Stimulated activated CD4-positive, alpha-beta T cell treated with anti-CD3 and anti-CD28 coated beads, Interleukin-12 subunit alpha, Interleukin-12 subunit beta, amount 100 ng/mL, for 4 hours (primary cell): ENCODE measurements at regions not wholly inside any gene's neighbourhood (a gene's known extent, or its start where the extent isn't known, plus 50 kb on each side); places are given as distances from the start of the nearest gene placed in this dataset.
"Not testable (repeated sequence)": the region's sequence is repeated elsewhere in the genome, so short reads cannot be mapped to it uniquely, and the experiment has no call there.

Source experiments
- DNase-seq: peaks from one replicate; pipeline ENCODE4 v3.0.0-alpha.2; 2020

DNA sequence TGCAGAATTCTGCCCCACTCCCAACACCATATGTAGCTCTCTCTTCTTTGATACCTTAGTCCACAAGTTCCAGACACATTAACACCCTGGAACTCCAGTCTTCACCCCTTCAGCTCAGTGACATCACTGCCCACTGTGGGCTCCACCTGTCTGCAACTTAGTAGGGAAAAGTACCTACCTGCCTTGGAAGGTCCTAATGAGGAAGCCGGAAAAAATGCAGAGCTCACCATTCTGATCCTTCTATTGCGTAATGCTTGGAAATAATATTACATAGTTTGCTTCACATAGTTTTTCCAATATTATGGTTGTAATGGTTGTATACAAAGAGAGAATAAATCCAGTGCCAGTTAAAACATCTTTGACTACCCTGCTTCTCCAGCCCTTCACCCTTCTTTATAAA, 738.4 kb downstream of the RNF144A start:
- no peak for DNase-seq

DNA sequence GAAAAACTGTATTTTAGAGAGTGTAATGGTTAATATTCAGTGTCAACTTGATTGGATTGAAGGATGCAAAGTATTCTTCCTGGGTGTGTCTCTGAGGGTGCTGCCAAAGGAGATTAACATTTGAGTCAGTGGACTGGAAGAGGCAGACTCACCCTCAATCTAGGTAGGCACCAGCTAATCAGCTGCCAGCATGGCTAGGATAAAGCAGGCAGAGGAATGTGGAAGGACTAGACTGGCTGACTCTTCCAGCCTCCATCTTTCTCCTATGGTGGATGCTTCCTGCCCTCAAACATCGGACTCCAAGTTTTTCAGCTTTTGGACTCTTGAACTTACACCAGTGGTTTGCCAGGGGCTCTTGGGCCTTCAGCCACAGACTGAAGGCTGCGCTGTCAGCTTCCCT, 740.3 kb downstream of the RNF144A start:
- not testable (repeated sequence) for DNase-seq

DNA sequence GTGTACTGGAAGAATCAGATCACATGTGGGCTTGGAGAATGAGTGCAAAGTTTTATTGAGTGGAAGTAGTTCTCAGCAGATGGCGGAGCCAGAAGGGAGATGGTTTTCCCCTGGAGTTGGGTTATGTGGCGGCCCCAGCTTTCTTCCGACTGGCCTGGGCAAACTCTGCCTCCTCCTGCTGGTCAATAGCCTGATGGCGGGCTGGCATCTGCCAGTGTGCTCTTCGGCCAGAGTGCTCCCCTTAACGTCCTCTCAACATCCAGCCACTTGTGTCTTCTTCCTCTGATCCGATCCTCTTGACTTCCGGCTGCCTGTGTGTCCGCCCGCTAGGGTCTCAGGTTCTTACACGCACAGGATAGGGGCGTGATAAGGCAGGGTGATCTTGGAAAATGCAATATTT, 741.3 kb downstream of the RNF144A start:
- no peak for DNase-seq

DNA sequence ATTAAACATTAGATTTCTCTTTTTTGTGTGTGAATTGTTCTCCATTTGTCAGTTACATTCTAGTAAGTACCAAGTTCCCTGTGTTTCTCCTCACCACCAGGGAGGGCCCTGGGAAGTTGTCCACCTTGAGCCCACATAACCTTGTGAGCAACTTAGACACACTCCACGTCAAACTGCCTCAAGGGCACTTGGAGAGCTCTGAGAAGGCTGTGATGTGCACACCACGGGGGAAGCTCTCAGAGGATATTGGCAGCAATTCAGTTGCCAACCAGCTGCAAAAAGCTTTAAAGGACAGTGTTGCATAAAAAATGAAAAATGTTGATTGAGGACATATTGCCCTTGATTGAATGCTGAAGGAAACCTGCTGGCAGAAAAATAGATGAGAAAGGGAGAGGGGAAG, 743.6 kb downstream of the RNF144A start:
- DNase-seq: no peak

DNA sequence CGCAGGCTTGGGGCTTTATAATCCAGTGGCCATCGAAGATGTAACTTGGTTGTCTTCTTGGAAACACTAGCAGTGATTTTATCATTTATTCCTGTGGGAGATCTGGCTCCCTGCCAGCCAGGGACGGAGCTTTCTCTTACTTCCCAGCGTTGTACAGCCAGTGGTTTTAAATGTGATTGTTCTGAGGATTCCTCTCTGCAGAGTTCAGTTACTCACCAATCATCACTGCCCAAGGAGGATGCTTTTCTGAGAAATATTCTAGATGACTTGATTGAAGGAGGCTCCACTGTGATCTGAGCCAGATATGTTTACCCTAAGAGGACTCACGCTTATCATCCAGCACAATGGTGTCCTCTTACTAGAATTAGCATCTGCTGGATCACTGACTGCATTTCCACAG, 744.3 kb downstream of the RNF144A start:
- no peak for DNase-seq

DNA sequence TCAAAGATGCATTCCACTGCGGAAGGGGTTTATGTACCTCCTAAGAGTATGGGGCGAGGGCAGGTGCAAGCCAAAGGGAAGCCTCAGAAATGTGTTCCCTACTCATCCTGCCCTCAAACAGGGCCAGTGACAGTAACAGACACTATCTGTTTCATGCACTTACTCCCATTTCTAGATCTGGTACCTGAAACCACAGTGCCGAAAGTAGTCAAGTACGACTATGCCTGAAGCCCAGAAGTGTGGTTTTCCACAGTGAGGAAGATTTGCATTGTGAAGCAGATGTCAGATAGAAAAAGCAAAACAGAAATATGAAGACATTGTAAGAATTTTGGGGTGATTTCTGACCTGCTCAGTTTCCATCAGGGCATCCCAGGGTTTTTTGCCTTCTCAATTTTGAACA, 748.7 kb downstream of the RNF144A start:
- no peak for DNase-seq

DNA sequence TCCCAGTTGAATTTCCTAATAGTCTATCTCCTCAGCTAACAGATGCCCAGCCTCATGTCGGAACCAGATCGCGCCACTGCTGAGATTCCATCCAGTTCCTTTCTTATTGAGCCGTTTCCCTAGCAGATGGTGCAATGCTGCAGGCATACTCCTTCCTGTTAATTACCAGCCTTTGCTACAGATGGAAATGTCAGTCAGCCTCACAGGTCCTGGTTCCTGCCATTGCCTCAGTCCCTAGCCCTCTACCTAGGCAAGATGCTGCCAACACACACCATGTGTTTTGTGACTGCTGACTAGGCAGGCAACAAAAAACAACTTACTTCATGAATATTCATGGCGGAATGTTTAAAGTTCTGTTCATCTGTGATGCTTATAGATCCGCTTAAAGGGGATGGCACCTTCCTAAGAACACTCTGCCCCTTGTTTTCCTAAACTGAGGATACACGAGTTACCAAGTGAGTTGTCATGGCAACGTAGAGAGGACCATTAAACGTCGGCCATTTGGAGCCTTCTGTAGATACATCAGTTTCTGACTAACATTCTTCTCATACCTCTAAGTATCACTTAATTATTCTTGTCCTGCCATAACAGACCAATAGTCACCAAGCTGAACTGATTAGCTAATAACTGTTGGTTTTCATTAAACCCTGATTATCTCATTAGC, 749.5 kb downstream of the RNF144A start:
- DNase-seq: no peak

DNA sequence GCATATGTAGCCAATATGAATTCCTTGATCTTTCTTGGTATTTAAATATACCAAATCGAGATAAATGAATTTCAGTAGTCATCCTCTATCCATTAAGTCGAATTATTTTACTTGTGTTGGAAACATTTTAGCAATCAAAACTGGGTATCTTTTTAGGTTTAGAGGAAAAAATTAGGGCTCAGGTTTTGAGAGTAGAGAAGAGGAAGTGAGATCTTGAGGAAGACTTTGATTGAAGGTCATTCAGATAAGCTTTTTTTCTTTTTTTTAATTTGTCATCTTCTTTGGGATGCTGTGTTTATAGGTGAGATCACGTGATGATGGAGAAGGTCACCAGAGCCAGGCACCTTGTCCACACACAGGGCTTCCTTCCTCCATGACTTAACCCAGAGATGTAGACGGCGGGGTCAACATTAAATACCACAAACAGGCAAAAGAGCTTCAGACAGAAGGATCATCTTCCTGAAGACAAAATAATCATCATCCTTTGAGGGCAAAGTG, 750.1 kb downstream of the RNF144A start:
- DNase-seq: no peak

DNA sequence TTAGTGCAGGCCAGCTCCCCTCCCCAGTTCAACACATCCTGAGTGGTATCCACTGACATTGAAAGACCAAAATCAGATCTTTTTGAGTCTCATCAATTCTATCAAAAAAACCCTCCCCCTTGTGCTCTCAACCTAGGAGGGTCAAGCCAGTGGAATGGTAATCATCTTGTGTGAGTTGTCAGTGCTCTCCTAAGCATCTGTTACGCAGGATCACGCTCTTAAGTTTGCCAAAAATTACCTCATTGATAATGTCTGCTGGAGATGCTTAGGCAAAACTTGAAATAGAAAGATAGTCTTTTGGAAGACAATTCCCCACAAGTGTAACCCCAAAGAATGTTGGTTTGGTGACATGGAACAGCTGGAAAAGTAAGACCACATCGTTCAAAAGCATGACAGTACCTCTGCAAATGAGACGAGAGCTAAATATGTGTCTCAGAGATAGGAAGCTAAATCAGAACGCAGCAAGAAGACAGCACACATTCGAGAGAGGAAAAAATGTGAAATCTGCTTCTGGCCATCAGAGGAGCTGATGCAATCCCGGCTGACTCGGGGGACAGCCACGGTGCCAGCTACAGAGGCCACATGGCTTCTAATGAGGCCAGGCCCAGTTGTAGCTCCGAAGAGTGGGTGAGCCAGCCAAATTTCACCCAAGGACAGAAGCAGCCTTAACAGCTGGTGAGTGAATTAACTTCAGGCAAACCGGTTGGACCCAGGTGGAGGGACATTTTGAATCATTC, 753.9 kb downstream of the RNF144A start:
- no peak for DNase-seq

DNA sequence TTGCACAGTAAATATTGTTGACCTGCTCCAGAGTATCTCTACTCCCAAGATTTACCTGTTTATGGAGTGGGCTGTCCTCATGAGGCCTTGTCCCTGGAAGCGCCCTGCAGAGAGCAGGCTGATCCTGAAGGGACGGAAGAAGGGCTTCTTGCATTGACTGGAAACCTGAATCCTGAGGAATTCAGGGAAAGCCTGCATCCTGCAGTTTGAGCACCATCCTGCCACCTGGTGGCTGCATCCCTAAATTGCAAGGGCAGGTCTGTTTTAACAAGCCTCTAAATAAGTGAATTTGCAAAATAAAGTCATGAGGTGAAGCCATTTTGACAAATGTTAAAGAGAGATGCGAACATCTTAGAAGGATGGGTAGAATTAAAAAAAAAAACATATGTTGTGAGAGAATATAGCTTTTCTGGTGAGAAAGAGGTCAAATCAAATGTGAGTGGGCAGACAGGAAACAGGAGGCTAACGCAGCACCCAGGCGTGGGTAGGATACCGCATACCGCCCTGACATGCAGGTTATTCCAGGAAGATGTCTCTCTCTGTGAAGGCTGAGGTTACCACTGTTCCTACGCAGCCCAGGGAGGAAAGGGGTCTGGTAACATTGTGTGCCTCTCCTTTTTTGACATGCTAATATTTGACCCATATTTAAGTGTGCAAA, 754.9 kb downstream of the RNF144A start:
- peak; percentile 39 for DNase-seq

DNA sequence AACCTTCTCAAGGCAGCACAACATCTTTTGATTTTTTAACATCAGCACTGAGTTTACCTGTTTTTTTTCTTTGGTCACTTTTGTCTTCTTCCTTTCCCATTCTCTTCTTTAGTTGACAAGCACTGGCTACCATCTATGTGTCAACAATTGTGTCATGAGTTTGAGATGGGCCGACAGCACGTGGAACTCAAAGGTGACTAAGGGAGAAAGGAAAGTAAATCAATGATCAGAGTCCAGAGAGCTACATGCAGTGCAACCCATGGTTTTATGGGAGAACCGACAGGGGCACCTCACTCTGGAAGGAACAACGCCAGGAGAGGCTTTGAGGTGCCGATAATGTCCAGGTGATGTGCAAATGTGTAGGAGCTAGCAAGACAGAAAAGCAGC, 755.5 kb downstream of the RNF144A start:
- no peak for DNase-seq

DNA sequence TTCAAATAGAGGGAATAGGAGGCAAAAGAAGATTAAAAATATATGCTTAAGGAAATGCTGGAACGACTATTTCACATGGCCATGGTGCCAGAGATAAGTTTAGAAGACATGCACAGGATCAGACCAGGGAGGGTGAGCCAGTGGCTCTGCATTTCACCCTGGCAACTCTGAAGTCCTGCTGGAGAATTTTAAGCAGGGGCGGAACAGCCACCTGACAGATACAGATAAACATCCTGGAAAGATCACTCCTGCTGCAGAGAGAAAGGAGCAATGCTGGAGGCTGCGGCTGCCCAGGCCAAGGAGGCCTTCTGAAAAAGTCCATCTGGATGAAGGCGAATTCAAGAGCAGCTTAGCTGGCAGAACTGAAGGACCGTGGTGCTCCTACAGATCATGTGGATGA, 755.9 kb downstream of the RNF144A start:
- DNase-seq: no peak

DNA sequence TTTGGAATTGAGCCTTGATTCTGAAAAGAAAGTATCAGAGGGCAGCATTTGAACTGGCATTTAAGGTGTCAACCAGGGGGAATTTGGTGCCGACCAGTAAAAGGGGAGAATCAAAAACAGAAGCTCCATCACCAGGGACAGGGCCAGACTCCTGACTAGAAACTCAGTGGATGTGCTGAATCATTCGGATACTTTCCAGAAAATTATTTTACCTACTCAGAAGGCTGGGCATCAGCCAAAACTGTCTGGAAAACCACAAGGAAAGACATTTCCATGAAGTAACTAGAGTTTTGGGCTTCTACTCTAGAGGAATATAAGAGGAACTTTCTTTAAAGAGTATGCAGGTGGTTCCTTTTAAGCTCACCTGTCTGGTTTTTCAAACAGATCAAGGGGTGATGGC, 756.6 kb downstream of the RNF144A start:
- no peak for DNase-seq

DNA sequence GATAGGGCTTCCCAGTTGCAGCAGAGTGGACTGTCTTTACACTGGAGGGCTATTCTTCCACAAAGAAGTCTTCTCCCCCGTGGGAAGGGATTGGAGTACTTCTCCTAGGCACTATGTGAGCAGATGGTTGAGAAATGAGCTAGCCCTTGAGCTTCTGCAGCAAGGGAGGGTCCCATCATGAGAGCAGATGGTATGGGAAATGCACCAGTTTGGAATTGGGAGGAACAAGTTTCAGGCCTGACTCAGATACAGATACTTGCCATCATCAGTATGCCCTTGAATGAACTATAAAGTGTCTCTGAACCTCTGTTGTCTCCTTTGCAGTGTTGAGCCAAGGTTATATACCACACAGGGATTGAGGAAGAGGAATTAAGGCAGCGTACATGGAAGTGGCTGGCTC, 757.4 kb downstream of the RNF144A start:
- no peak for DNase-seq

DNA sequence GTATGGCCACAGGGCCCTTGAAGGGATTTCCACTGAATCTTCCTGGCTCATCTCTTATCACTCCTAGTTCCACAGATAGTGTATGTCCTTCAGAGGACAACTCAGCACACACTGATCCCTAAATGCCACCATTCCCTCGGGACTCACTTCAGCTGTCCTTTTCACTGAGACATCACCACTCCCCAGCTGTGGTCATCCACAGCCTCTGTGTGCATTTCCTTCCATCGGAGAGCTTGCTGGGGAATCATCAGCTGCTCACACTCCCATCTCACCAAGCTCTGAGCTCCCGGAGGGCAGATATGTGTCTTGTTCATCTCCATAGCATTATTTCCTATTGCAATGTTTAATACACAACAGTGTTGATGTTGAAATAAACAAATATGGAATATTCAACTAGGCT, 759.5 kb downstream of the RNF144A start:
- no peak for DNase-seq

DNA sequence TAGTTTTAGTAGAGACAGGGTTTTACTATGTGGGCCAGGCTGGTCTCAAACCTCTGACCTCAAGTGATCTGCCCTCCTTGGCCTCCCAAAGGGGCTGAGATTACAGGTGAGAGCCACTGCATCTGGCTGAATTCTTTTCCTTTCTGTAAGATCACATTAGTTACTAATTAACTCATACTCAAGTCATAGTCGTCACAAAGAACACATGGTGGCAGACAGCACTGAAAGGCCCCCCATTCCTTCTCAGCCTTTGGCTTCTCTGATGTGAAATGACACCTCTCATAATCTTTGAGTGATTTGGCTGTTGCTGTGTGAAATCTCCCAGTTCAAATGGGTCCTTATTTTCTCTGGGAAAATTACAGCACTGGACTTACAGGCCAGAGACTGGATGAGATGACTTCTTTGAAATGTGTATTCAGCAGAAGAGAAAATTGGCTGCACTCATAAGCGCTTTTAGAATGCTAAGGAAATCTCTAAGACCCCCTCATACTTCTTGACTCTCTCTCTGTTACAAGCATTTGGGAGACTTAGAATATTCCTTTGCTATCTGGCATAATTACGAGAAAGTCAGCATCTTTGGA, 764.8 kb downstream of the RNF144A start:
- no peak for DNase-seq

DNA sequence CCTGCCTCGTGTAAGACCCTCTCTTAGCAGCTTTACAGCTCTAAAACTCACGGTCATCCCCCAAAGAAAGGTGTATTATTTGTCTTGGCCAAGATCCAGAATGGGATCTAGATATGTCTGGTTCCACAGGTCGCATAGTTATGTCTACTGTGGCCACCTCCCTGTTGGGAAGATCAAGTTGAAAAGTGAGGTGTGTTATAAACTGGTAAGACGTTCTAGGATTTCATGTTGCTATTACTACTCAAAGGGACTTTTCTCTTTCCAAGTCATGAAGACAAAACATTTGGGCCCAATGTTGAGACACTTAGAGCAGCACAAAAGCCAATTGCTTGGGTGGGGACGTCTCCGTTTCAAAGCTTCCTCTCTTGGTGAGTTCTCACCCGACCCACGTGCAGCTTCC, 766.0 kb downstream of the RNF144A start:
- DNase-seq: no peak

DNA sequence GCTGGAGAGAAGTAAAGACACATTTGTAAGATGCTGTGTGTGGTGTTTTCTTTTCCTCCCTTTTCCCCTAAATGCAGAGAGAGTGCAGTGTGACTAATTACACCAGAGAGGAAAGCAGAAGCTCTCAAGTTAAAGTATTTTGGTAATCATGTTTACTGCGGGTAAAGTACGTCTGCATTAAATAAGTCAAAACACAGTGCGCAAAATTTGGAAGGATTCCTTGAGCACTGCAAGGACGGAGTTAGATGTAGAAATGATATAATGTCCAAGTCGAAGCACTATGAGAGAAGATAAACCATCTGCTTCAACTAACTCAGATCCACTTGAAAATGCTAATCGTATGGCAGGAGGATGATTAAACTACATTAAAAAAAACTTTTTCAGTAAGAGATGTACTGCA, 766.5 kb downstream of the RNF144A start:
- no peak for DNase-seq

DNA sequence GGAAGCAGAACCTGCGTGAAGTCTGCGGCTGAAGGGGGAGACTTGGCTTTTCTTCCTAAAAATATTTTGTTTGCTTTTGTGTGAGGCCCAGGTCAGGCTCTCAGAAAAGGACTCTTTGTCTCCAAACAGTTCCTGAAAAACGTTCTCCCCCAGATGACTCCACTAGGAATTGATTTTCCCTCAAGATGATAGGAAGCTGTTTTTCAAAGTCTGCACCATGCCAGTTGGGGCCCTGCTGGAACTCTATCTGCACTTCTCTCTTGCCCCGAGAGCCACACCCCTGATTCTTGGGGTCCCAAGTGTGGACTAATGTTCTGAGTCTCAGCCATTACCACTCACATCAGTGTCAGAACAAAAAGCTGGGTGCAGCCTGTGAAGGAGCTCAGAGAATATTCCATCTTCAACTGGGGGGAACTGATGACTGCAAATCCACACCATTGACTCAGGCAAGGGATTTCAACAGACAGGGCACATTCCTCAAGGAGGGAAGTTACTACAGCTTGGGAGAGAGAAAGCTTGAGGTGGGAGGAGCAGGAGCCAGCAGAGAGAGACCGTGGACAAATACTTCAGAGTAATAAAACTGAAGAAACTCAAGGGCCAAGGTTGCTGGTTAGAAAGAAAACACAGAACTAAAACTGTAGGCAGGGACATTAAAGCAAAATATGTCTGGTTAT, 768.3 kb downstream of the RNF144A start:
- DNase-seq: no peak

DNA sequence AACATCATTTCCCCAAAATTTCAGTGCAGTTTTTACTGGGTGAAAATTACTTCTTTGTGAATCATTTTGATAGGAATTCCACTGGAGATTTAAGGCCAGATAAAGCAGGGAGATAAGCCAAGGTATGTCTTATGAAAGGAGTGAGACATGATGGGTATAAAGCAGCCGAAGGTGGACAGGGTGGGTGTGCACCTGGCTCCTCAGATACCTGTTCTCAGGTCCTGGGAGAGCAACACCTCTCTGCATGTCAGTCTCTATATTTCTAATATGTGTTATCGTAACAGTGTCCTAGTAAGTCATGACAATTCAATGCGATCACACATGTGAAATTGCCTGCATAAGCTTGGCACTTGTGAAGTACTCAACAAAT, 768.8 kb downstream of the RNF144A start:
- DNase-seq: no peak

DNA sequence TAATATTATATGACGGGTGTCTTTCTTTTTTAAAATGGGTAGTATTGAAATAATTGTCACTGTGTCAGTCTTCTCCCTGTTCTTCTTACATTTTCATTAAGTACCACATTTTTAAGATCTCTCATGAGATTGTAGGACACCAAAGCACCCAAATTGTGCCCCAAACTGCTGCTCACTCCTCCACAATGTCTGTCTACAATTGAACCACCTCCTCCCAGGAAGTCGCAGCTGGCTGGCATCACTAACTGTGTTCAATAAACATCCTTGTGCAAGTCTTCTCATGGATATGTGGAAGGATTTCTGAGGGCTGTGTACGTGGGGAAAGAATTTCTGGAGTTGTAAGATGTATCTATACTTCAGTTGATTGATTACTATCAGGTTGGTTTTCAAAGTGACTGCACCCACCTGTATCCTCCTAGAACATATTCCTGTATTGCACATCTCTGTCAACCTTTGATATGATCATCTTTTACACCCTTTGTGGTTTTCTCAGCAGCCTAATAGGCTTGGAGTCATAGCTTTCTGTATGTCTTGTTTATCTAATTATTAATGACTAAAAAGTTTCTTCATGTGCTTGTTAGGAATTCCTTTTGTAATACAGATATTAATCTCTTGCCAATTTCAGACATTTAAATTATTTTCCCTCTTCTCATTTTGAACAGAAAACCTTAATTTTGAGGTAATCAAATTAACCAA, 774.9 kb downstream of the RNF144A start:
- DNase-seq: no peak

DNA sequence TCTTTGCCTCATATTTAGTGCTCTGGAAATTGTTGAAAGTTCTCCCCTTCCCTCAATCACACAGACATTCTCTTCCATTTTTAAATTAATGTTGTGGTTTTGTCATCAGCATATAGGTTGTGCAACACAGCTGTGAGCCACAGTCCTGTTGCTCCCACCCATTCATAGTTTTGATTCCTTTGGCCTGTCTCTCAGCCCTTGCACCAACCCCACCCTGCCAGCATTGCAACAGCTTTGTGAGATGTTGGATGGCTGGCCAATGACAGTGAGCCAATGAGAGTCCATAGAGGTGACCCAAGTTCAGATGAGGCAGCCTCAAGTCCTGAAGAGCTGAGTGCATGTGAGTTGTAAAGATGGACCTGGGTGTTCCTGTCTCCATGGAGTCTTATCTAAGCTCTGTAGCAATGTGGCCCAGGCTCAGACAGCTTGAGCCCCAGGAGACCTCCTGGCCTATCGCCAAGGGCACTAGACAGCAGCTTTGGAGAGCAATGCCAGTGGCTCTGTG, 775.5 kb downstream of the RNF144A start:
- no peak for DNase-seq
